Muscle layer of duodenum (tissue), 2 donors: ENCODE measurements at regions not wholly inside any gene's neighbourhood (a gene's known extent, or its start where the extent isn't known, plus 50 kb on each side); places are given as distances from the start of the nearest gene placed in this dataset.
"Not testable (repeated sequence)": the region's sequence is repeated elsewhere in the genome, so short reads cannot be mapped to it uniquely, and the experiment has no call there.

Experiments
- H3K27ac ChIP-seq: one replicate; pipeline ENCODE4 v1.7.0; 2013; ENCODE audit warnings: mild to moderate bottlenecking, low read length
- H3K27me3 ChIP-seq: one replicate; pipeline ENCODE4 v1.7.0; 2013; ENCODE audit warnings: low read depth, mild to moderate bottlenecking, control low read depth, low read length
- H3K36me3 ChIP-seq, 2 donors: one replicate each; pipeline ENCODE4 v1.7.0; 2013; ENCODE audit warnings: low read length in 2 of 2, control low read depth in 1 of 2, mild to moderate bottlenecking in 1 of 2; ENCODE audit not compliant: insufficient read depth in 2 of 2, control insufficient read depth in 1 of 2
- H3K4me1 ChIP-seq, 2 donors: one replicate each; pipeline ENCODE4 v1.7.0; 2013; ENCODE audit warnings: low read length in 2 of 2, mild to moderate bottlenecking in 2 of 2, control low read depth in 1 of 2, moderate library complexity in 1 of 2; ENCODE audit not compliant: insufficient read depth in 2 of 2, control insufficient read depth in 1 of 2
- H3K4me3 ChIP-seq, 2 donors: one replicate each; pipeline ENCODE4 v1.7.0; 2013; ENCODE audit warnings: low read length in 2 of 2, low read depth in 1 of 2, mild to moderate bottlenecking in 1 of 2
- H3K9me3 ChIP-seq, 2 donors: one replicate each; pipeline ENCODE4 v1.7.0; 2013; ENCODE audit warnings: low read length in 2 of 2, control low read depth in 1 of 2, mild to moderate bottlenecking in 1 of 2; ENCODE audit not compliant: control insufficient read depth in 1 of 2
- donor health status: healthy.

DNA sequence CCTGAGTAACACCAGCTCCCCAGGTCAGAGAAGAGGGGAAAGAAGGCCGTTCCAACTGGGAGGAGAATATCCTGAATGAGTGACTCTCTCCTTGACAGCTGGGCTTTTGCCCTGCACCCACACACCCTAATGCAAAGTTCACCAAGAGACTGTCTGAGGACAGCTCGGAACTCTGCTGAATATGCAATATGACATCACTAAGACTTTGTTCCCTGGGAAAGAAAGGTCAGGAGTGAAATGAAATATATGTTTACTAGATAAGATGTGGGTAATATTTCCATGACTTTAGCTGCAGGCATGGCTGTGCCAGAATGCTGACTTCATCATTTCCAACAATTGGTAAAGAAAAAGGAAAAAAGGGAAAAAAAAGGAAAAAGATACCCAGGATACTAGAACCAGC, 488.2 kb upstream of the RAB6C start:
- no peak overlapping the region for H3K27ac ChIP-seq

GRCh38 chr2:129492548-129492947, 486.9 kb upstream of the RAB6C start:
- H3K27me3 ChIP-seq, result no peaks in the 10 kb centered on the region
- H3K36me3 ChIP-seq, result no peaks in the 10 kb centered on the region
- H3K27ac ChIP-seq, result no peak overlapping the region
- no peaks in the 10 kb centered on the region for H3K4me1 ChIP-seq
- no peak overlapping the region for H3K4me3 ChIP-seq
- H3K9me3 ChIP-seq, result no peaks in the 10 kb centered on the region

More for the DNA sequence above, 488.2 kb upstream of the RAB6C start:
- no peak overlapping the region for H3K4me3 ChIP-seq
- H3K27me3 ChIP-seq, result no peaks in the 10 kb centered on the region
- no peaks in the 10 kb centered on the region for H3K36me3 ChIP-seq
- no peaks in the 10 kb centered on the region for H3K4me1 ChIP-seq
- H3K9me3 ChIP-seq, result no peaks in the 10 kb centered on the region

DNA sequence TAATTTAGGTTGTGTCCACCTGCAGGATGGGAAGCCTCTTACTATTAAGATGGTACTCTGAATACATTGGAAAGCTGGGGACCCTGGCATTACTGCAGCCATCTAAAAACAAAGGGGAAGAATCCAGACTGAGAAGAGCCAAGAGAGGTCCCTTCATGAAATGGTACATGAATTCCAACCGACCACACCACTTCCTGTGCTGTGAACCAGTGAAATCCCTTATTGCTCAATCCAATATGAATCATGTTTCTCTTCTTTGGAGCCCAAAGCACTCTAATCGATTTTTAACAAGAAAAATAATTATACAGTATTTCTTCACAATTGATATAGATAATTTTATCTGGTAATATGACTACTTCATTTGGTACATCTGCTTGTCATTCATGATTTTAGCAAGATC, 479.7 kb upstream of the RAB6C start:
- Histone ChIP-seq H3K27ac (no peak overlapping the region), H3K9me3 (no peaks in the 10 kb centered on the region), H3K4me1 (no peaks in the 10 kb centered on the region), H3K36me3 (no peaks in the 10 kb centered on the region), H3K4me3 (no peak overlapping the region), H3K27me3 (no peaks in the 10 kb centered on the region)

GRCh38 chr2:129502781-129503180, 476.7 kb upstream of the RAB6C start:
- H3K4me3 ChIP-seq, result no peak overlapping the region
- no peaks in the 10 kb centered on the region for H3K36me3 ChIP-seq
- H3K9me3 ChIP-seq, result no peaks in the 10 kb centered on the region
- no peak overlapping the region for H3K27ac ChIP-seq
- H3K4me1 ChIP-seq, result no peaks in the 10 kb centered on the region
- no peaks in the 10 kb centered on the region for H3K27me3 ChIP-seq

DNA sequence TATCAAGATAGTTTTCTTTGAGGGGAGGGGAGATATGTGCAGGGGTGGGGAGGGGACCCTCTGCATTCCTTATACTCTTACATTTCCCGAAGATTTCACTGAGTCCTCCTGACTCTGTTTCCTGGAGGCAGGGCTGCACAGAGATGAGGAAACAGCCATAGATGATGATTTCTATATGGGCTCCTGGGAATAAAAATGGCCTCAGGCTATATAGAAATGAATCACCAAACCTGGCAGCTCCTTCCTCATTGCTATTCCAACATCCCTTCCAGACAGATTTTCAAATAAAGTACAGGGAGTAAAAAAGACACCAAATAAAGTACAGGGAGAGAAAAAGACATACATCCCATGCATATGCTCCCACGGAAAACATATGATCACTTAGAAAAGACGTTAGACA, 474.8 kb upstream of the RAB6C start:
- Histone ChIP-seq H3K9me3 (no peaks in the 10 kb centered on the region), H3K4me3 (no peak overlapping the region), H3K27me3 (no peaks in the 10 kb centered on the region), H3K27ac (no peak overlapping the region), H3K4me1 (no peaks in the 10 kb centered on the region), H3K36me3 (no peaks in the 10 kb centered on the region)

- H3K4me3 ChIP-seq, result no peak overlapping the region
- no peaks in the 10 kb centered on the region for H3K36me3 ChIP-seq
- peaks cover 7 to 14% of the 10 kb centered on the region in 2 donors for H3K9me3 ChIP-seq
- no peak overlapping the region for H3K27ac ChIP-seq
- H3K4me1 ChIP-seq, result no peaks in the 10 kb centered on the region
- H3K27me3 ChIP-seq, result no peaks in the 10 kb centered on the region
These were observed 460.5 kb upstream of the RAB6C start for GRCh38 chr2:129518937-129519336.

- H3K36me3 ChIP-seq, H3K4me3 ChIP-seq, H3K27ac ChIP-seq: not testable (repeated sequence)
These were observed 447.3 kb upstream of the RAB6C start for GRCh38 chr2:129532158-129532557.

GRCh38 chr2:129548880-129549279, 430.6 kb upstream of the RAB6C start:
- no peaks in the 10 kb centered on the region for H3K4me1 ChIP-seq
- no peaks in the 10 kb centered on the region for H3K27me3 ChIP-seq
- no peak overlapping the region for H3K27ac ChIP-seq
- no peaks in the 10 kb centered on the region for H3K36me3 ChIP-seq
- H3K9me3 ChIP-seq, result no peaks in the 10 kb centered on the region
- no peak overlapping the region for H3K4me3 ChIP-seq

More at GRCh38 chr2:129532158-129532557, 447.3 kb upstream of the RAB6C start:
- H3K9me3 ChIP-seq, H3K27me3 ChIP-seq, H3K4me1 ChIP-seq: not testable (repeated sequence)

- no peaks in the 10 kb centered on the region for H3K4me1 ChIP-seq
- no peak overlapping the region for H3K27ac ChIP-seq
- no peaks in the 10 kb centered on the region for H3K9me3 ChIP-seq
- H3K27me3 ChIP-seq, result no peaks in the 10 kb centered on the region
- H3K36me3 ChIP-seq, result no peaks in the 10 kb centered on the region
- no peak overlapping the region for H3K4me3 ChIP-seq
These were observed 428.9 kb upstream of the RAB6C start for GRCh38 chr2:129550536-129550935.

GRCh38 chr2:129554373-129554772, 425.1 kb upstream of the RAB6C start:
- no peaks in the 10 kb centered on the region for H3K9me3 ChIP-seq
- no peaks in the 10 kb centered on the region for H3K4me1 ChIP-seq
- H3K4me3 ChIP-seq, result no peak overlapping the region
- no peaks in the 10 kb centered on the region for H3K36me3 ChIP-seq
- H3K27me3 ChIP-seq, result no peaks in the 10 kb centered on the region
- H3K27ac ChIP-seq, result no peak overlapping the region

DNA sequence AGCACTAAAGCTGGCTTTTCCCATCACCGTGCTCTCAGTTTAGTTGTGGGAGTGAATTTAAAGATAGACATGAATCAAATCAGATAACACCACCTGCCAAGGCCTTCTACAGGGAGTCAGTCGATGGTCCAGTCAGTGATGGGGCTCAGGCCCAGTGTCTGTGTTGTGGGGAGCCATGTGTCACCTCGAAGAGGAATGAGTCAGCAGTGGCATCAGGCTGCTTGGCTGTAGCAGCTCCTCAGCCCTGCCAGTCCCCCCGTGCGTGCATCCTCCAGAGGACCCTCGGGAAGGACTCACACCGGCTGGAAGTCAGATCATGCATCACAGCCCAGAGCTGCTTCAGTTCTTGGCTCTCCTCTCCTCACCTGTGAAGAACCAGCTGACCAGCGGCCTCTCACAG, 420.4 kb upstream of the RAB6C start:
- Histone ChIP-seq H3K27me3 (no peaks in the 10 kb centered on the region), H3K4me1 (no peaks in the 10 kb centered on the region), H3K36me3 (no peaks in the 10 kb centered on the region), H3K4me3 (no peak overlapping the region), H3K27ac (no peak overlapping the region), H3K9me3 (no peaks in the 10 kb centered on the region)

- Histone ChIP-seq H3K4me3 (no peak overlapping the region), H3K36me3 (no peaks in the 10 kb centered on the region), H3K27ac (no peak overlapping the region), H3K9me3 (peaks cover 0 to 2% of the 10 kb centered on the region in 2 donors), H3K4me1 (no peaks in the 10 kb centered on the region), H3K27me3 (no peaks in the 10 kb centered on the region)
These were observed 413.8 kb upstream of the RAB6C start for GRCh38 chr2:129565551-129566109.
